H1 (cell line): ENCODE measurements at regions not wholly inside any gene's neighbourhood (a gene's known extent, or its start where the extent isn't known, plus 50 kb on each side); places are given as distances from the start of the nearest gene placed in this dataset.

Source experiments
- CTCF ChIA-PET: fragments of 300-600 bp; sonication (Branson Sonifier 250); formaldehyde crosslinking; loops from one replicate; lab custom pipeline; 2021; ENCODE audit not compliant: partially characterized antibody; lab: Charles Lee
- POLR2A ChIA-PET: fragments of 300-600 bp; sonication (Branson Sonifier 250); formaldehyde crosslinking; loops from one replicate; lab custom pipeline; 2021; ENCODE audit warnings: inconsistent platforms; ENCODE audit not compliant: partially characterized antibody; lab: Charles Lee
- DNase-seq, 2 experiments: peaks; one replicate each; pipeline versions ENCODE4 v3.0.0 to v3.0.0-alpha.2; 2010 to 2022; ENCODE audit warnings: low spot score in 2 of 2, low read depth in 1 of 2, mixed read lengths in 1 of 2
- FAIRE-seq: peaks from 2 replicates; lab custom pipeline; 2011; peaks lifted over from hg19 to GRCh38; lab: Jason Lieb, UNC
- H2AFZ ChIP-seq: 2 replicates; pipeline ENCODE4 v1.8.1; 2012; ENCODE audit warnings: low read length, inconsistent platforms
- H2AK5ac ChIP-seq: 2 replicates; pipeline ENCODE4 v1.6.1; 2013; ENCODE audit warnings: low read depth, low read length
- H2BK120ac ChIP-seq: replicated peaks from 2 replicates; pipeline ENCODE3; 2013; ENCODE audit warnings: low read depth, low read length, inconsistent platforms
- H2BK12ac ChIP-seq: 2 replicates; pipeline ENCODE4 v1.6.1; 2013; ENCODE audit warnings: low read depth, low read length
- H2BK15ac ChIP-seq: 2 replicates; pipeline ENCODE4 v1.6.1; 2013; ENCODE audit warnings: low read length
- H2BK20ac ChIP-seq: 2 replicates; pipeline ENCODE4 v1.6.1; 2013; ENCODE audit warnings: low read length
- H2BK5ac ChIP-seq: 2 replicates; pipeline ENCODE4 v1.6.1; 2013; ENCODE audit warnings: low read depth, low read length
- H3K14ac ChIP-seq: 2 replicates; pipeline ENCODE4 v1.6.1; 2013; ENCODE audit warnings: inconsistent platforms; ENCODE audit not compliant: insufficient read length
- H3K18ac ChIP-seq: 2 replicates; pipeline ENCODE4 v1.6.1; 2013; ENCODE audit warnings: low read length; ENCODE audit errors: extremely low read depth
- H3K23ac ChIP-seq: 2 replicates; pipeline ENCODE4 v1.6.1; 2013; ENCODE audit warnings: inconsistent platforms; ENCODE audit not compliant: insufficient read length
- H3K23me2 ChIP-seq: 2 replicates; pipeline ENCODE4 v1.6.1; 2013; ENCODE audit warnings: low read depth, low read length
- H3K27ac ChIP-seq: 2 replicates; pipeline ENCODE4 v1.6.1; 2011; ENCODE audit warnings: low read depth, low read length, inconsistent platforms
- H3K27me3 ChIP-seq, 4 experiments: replicated peaks in 1 of 4; 1 replicate in 1 of 4; 2 replicates in 3 of 4; pipeline versions ENCODE4 v1.6.1 to v1.8.1; 2011 to 2013; ENCODE audit warnings: low read length in 3 of 4, mild to moderate bottlenecking in 3 of 4, inconsistent platforms in 2 of 4, mixed read lengths in 2 of 4, moderate library complexity in 1 of 4; ENCODE audit not compliant: control insufficient read depth in 3 of 4, insufficient read depth in 3 of 4; ENCODE audit errors: extremely low read depth in 1 of 4
- H3K36me3 ChIP-seq, 4 experiments: 2 replicates each; pipeline versions ENCODE4 v1.6.1 to v1.8.1; 2011 to 2013; ENCODE audit warnings: mild to moderate bottlenecking in 4 of 4, low read length in 3 of 4, moderate library complexity in 2 of 4, control low read depth in 1 of 4, inconsistent platforms in 1 of 4; ENCODE audit not compliant: insufficient read depth in 4 of 4, control insufficient read depth in 2 of 4
- H3K4ac ChIP-seq: replicated peaks from 2 replicates; pipeline ENCODE3; 2013; ENCODE audit warnings: low read length, low read depth, mixed read lengths, inconsistent platforms; ENCODE audit not compliant: insufficient read length
- H3K4me1 ChIP-seq, 4 experiments: replicated peaks in 1 of 4; 1 replicate in 1 of 4; 2 replicates in 3 of 4; pipeline versions ENCODE4 v1.6.1 to v1.8.1; 2011 to 2013; ENCODE audit warnings: low read length in 3 of 4, inconsistent platforms in 2 of 4, mixed read lengths in 1 of 4; ENCODE audit not compliant: insufficient read depth in 4 of 4, control insufficient read depth in 3 of 4
- H3K4me2 ChIP-seq, 2 experiments: 2 replicates each; pipeline versions ENCODE4 v1.6.1 to v1.8.1; 2011 to 2013; ENCODE audit warnings: low read depth in 2 of 2, low read length in 2 of 2, control low read depth in 1 of 2, inconsistent platforms in 1 of 2, mild to moderate bottlenecking in 1 of 2; ENCODE audit not compliant: insufficient read depth in 1 of 2
- H3K4me3 ChIP-seq, 4 experiments: fragments of 200-600, 300-600 bp in 1 of 4; sonication (generic), shearing (Covaris generic), sonication (Bioruptor Twin) in 1 of 4; 2 replicates each; pipeline versions ENCODE4 v1.5.1 to v1.8.1; 2011 to 2016; ENCODE audit warnings: low read length in 4 of 4, low read depth in 3 of 4, control low read depth in 2 of 4, inconsistent platforms in 2 of 4, mild to moderate bottlenecking in 2 of 4, mixed read lengths in 1 of 4, moderate library complexity in 1 of 4; ENCODE audit not compliant: insufficient read depth in 2 of 4; ENCODE audit errors: extremely low read depth in 1 of 4
- H3K56ac ChIP-seq: replicated peaks from 2 replicates; pipeline ENCODE3; 2013; ENCODE audit warnings: low read depth, mild to moderate bottlenecking, mixed read lengths, low read length, inconsistent platforms; ENCODE audit not compliant: insufficient read length
- H3K79me1 ChIP-seq: 2 replicates; pipeline ENCODE4 v1.6.1; 2013; ENCODE audit warnings: low read depth, low read length, control low read depth
- H3K79me2 ChIP-seq, 2 experiments: 2 replicates each; pipeline versions ENCODE4 v1.6.1 to v1.8.1; 2012 to 2013; ENCODE audit warnings: low read length in 2 of 2, mild to moderate bottlenecking in 2 of 2, inconsistent platforms in 1 of 2; ENCODE audit not compliant: insufficient read depth in 2 of 2, control insufficient read depth in 1 of 2
- H3K9ac ChIP-seq, 4 experiments: replicated peaks in 1 of 4; 1 replicate in 1 of 4; 2 replicates in 3 of 4; pipeline versions ENCODE4 v1.6.1 to v1.8.1; 2011 to 2013; ENCODE audit warnings: low read depth in 3 of 4, low read length in 3 of 4, control low read depth in 2 of 4, mild to moderate bottlenecking in 2 of 4, moderate library complexity in 2 of 4, inconsistent platforms in 1 of 4; ENCODE audit errors: extremely low read depth in 1 of 4
- H3K9me3 ChIP-seq, 2 experiments: 2 replicates each; pipeline versions ENCODE4 v1.6.1 to v1.8.1; 2012 to 2013; ENCODE audit warnings: mild to moderate bottlenecking in 2 of 2, moderate library complexity in 2 of 2, control low read depth in 1 of 2, inconsistent platforms in 1 of 2, low read depth in 1 of 2, low read length in 1 of 2, mixed read lengths in 1 of 2; ENCODE audit not compliant: insufficient read depth in 2 of 2
- H4K20me1 ChIP-seq, 2 experiments: replicated peaks in 1 of 2; 2 replicates each; pipeline versions ENCODE3 to v1.8.1; 2011 to 2013; ENCODE audit warnings: inconsistent platforms in 2 of 2, low read length in 2 of 2, mild to moderate bottlenecking in 1 of 2; ENCODE audit not compliant: insufficient read depth in 2 of 2, control insufficient read depth in 1 of 2
- H4K5ac ChIP-seq: 2 replicates; pipeline ENCODE4 v1.6.1; 2013; ENCODE audit warnings: low read length, low read depth, mixed read lengths, inconsistent platforms; ENCODE audit not compliant: insufficient read length
- H4K8ac ChIP-seq: 2 replicates; pipeline ENCODE4 v1.8.0; 2013; ENCODE audit warnings: mild to moderate bottlenecking, moderate library complexity, low read length, inconsistent platforms; ENCODE audit not compliant: insufficient read depth; ENCODE audit errors: extremely low read depth
- H4K91ac ChIP-seq: replicated peaks from 2 replicates; pipeline ENCODE3; 2013; ENCODE audit warnings: low read length, mixed read lengths, inconsistent platforms; ENCODE audit not compliant: insufficient read length
- BRCA1 ChIP-seq: IDR thresholded peaks from 2 replicates; pipeline ENCODE4 v1.6.1; 2012; ENCODE audit warnings: low read depth, low read length, improper control_type of control experiment
- CBX8 ChIP-seq: fragments of 300-800, 300-1000 bp; sonication (generic); IDR thresholded peaks from 2 replicates; pipeline ENCODE4 v1.7.1; 2016; ENCODE audit warnings: low read depth, low read length, borderline replicate concordance
- CREB1 ChIP-seq: IDR thresholded peaks from 2 replicates; pipeline ENCODE4 v1.6.1; 2012; ENCODE audit warnings: inconsistent platforms
- EZH2 ChIP-seq: fragments of 200-600 bp; sonication (generic); IDR thresholded peaks from 2 replicates; pipeline ENCODE4 v1.7.1; 2012; ENCODE audit warnings: low read depth, mild to moderate bottlenecking, moderate library complexity, low read length, inconsistent platforms; ENCODE audit not compliant: severe bottlenecking
- HDAC6 ChIP-seq: IDR thresholded peaks from one replicate; pipeline ENCODE4 v1.7.1; 2012; ENCODE audit warnings: low read depth, mild to moderate bottlenecking, inconsistent platforms, low read length, moderate library complexity
- MAX ChIP-seq: IDR thresholded peaks from 2 replicates; pipeline ENCODE4 v1.6.1; 2012; ENCODE audit warnings: inconsistent platforms
- RAD21 ChIP-seq, 2 experiments: IDR thresholded peaks in 1 of 2; conservative IDR thresholded peaks in 1 of 2; 2 replicates each; pipeline ENCODE4 v1.6.1; 2011; ENCODE audit warnings: low read depth in 2 of 2, low read length in 2 of 2, improper control_type of control experiment in 1 of 2, inconsistent platforms in 1 of 2, mild to moderate bottlenecking in 1 of 2, moderate library complexity in 1 of 2
- RFX5 ChIP-seq: IDR thresholded peaks from 2 replicates; pipeline ENCODE4 v1.6.1; 2011; ENCODE audit warnings: low read depth, low read length, improper control_type of control experiment, borderline replicate concordance
- TAF1 ChIP-seq: IDR thresholded peaks from 2 replicates; pipeline ENCODE4 v1.6.1; 2011; ENCODE audit warnings: mild to moderate bottlenecking, low read depth, low read length
- USF2 ChIP-seq: IDR thresholded peaks from 2 replicates; pipeline ENCODE4 v1.6.1; 2011; ENCODE audit warnings: low read length, improper control_type of control experiment
- YY1 ChIP-seq: IDR thresholded peaks from 2 replicates; pipeline ENCODE4 v1.6.1; 2011; ENCODE audit warnings: low read depth, mild to moderate bottlenecking, low read length
- WGBS, 2 experiments: shearing (Covaris generic) in 1 of 2; methylation state at CpG; one replicate each; pipeline versions ENCODE4 v1.1.6 to v1.1.7; 2013 to 2015; ENCODE audit warnings: low lambda C conversion rate in 2 of 2, mixed read lengths in 2 of 2, inconsistent platforms in 1 of 2, low coverage in 1 of 2, missing lambda C conversion rate in 1 of 2; ENCODE audit not compliant: insufficient replicate concordance in 2 of 2, insufficient coverage in 1 of 2, insufficient read length in 1 of 2; ENCODE audit errors: extremely low coverage in 1 of 2, missing lambda C conversion rate in 1 of 2; 5-methylcytosine and 5-hydroxymethylcytosine counted together

- no peaks in the 10 kb centered on the region for H3K79me2 ChIP-seq
- H3K14ac ChIP-seq: no peak overlapping the region
- no peak overlapping the region for H3K27ac ChIP-seq
- peaks cover 11 to 19% of the 10 kb centered on the region in 2 experiments for H3K9me3 ChIP-seq
- H3K4me1 ChIP-seq: peaks cover 0 to 7% (median 1%) of the 10 kb centered on the region in 4 experiments; a peak in 3 of 7 replicates
- no peak overlapping the region for H3K56ac ChIP-seq
- WGBS, 2 experiments: 65% methylated on average over 2 of the region's 2 CpGs; no CpG with 5 or more reads in 1 of the 2 experiments
- no peak overlapping the region for H4K5ac ChIP-seq
- H2AFZ ChIP-seq: no peak overlapping the region
- H3K4me3 ChIP-seq: no peak overlapping the region
- no peak overlapping the region for H4K91ac ChIP-seq
- no peak for DNase-seq
- ChIA-PET POLR2A (no interaction called here), CTCF (interaction anchor here (1.1 kb wide), 1 partner anchor 332 kb away, joined by 3 read pairs; no protein-coding TSS in a partner anchor)
- FAIRE-seq: no peak
- no peak overlapping the region for H2BK12ac ChIP-seq
- peaks cover 0 to 6% (median 0%) of the 10 kb centered on the region in 4 experiments; a peak in 2 of 8 replicates for H3K36me3 ChIP-seq
- no peaks in the 10 kb centered on the region for H3K23me2 ChIP-seq
- H3K4ac ChIP-seq: no peak overlapping the region
- H3K18ac ChIP-seq: no peak overlapping the region
- no peak overlapping the region for H2AK5ac ChIP-seq
- no peak overlapping the region for H3K9ac ChIP-seq
- no peak overlapping the region for H2BK5ac ChIP-seq
- H2BK120ac ChIP-seq: no peak overlapping the region
- H4K20me1 ChIP-seq: no peaks in the 10 kb centered on the region
- no peak overlapping the region for H2BK20ac ChIP-seq
- H3K79me1 ChIP-seq: no peaks in the 10 kb centered on the region
- H3K23ac ChIP-seq: no peak overlapping the region
- no peak overlapping the region for H3K4me2 ChIP-seq
- peaks cover 0 to 2% (median 0%) of the 10 kb centered on the region in 4 experiments; a peak in 1 of 7 replicates for H3K27me3 ChIP-seq
- no peak overlapping the region for H4K8ac ChIP-seq
- H2BK15ac ChIP-seq: peak overlapping the region; percentile 48; the same call in 1 of the 2 replicates
- TF ChIP-seq RAD21 (IDR thresholded peaks at IDR 0.05 in 1 of 2, conservative IDR thresholded peaks at IDR 0.05 in 1 of 2; ENCODE audit: low read depth in 2 of 2, low read length in 2 of 2) (no peak), USF2 (no peak), CREB1 (no peak), HDAC6 (no peak), EZH2 (no peak), BRCA1 (no peak), TAF1 (no peak), YY1 (no peak), RFX5 (no peak), MAX (no peak), CBX8 (no peak)
Observed at GRCh38 chr12:113580437-113580836, 108.8 kb upstream of the LHX5 start.
